ENCODE measurements at regions not wholly inside any gene's neighbourhood (a gene's known extent, or its start where the extent isn't known, plus 50 kb on each side); places are given as distances from the start of the nearest gene placed in this dataset.

GRCh38 chr3:34015204-34016142, 217.0 kb downstream of the PDCD6IP start (continued):
- TF ChIP-seq ZNF425 (CRISPR knock-in tag; conservative IDR thresholded peaks at IDR 0.05) (no peak), ZNF317 (CRISPR knock-in tag; IDR thresholded peaks at IDR 0.05; ENCODE audit: borderline replicate concordance, low read depth) (no peak), PREB (CRISPR knock-in tag; IDR thresholded peaks at IDR 0.05; ENCODE audit: borderline replicate concordance) (no peak), AFF4 (CRISPR knock-in tag; IDR thresholded peaks at IDR 0.05; ENCODE audit: borderline replicate concordance) (no peak)

- TF ChIP-seq AR (CRISPR knock-in tag; IDR thresholded peaks at IDR 0.05) (no peak), ZNF281 (CRISPR knock-in tag; IDR thresholded peaks at IDR 0.05) (no peak), ZMAT4 (CRISPR knock-in tag; IDR thresholded peaks at IDR 0.05) (no peak), E2F1 (CRISPR knock-in tag; IDR thresholded peaks at IDR 0.05) (no peak), CBFB (CRISPR knock-in tag; IDR thresholded peaks at IDR 0.05; ENCODE audit: low read depth) (no peak), SP1 (CRISPR knock-in tag; conservative IDR thresholded peaks at IDR 0.05) (no peak)
- DNase-seq (ENCODE audit: low spot score) (no peak), ATAC-seq (no peak)
- Mint-ChIP-seq H3K4me1 (no peaks in the 10 kb centered on the region; the same call in 1 of the 2 replicates), H3K4me3 (no peak overlapping the region), H3K9me3 (no peaks in the 10 kb centered on the region), H3K36me3 (no peaks in the 10 kb centered on the region), H3K27ac (no peak overlapping the region), H3K27me3 (ENCODE audit: low read depth) (no peaks in the 10 kb centered on the region)
- CTCF ChIA-PET, result interaction anchor here (0.8 to 4.3 kb wide), 4 partner anchors 10 to 667 kb away, joined by 4 to 83 read pairs (median 6); no protein-coding TSS in a partner anchor
- POLR2A ChIA-PET, result interaction anchor here (1.1 kb wide), 1 partner anchor 36 kb away, joined by 12 read pairs; no protein-coding TSS in a partner anchor
These were observed 218.6 kb downstream of the PDCD6IP start for GRCh38 chr3:34016925-34017587.

All from WTC11 (cell line).